GM12878 (cell line): ENCODE measurements at regions not wholly inside any gene's neighbourhood (a gene's known extent, or its start where the extent isn't known, plus 50 kb on each side); places are given as distances from the start of the nearest gene placed in this dataset.

Experiments
- CTCF ChIP-seq, 3 experiments: IDR thresholded peaks in 2 of 3; conservative IDR thresholded peaks in 1 of 3; 2 replicates each; pipeline ENCODE4 v1.5.1; 2011; ENCODE audit warnings: low read depth in 3 of 3, low read length in 3 of 3, mild to moderate bottlenecking in 3 of 3, control low read depth in 2 of 3, moderate library complexity in 2 of 3, inconsistent platforms in 1 of 3, mixed read lengths in 1 of 3; ENCODE audit not compliant: control insufficient read depth in 2 of 3, insufficient read depth in 1 of 3; ENCODE audit errors: extremely low read depth in 1 of 3
- FOS ChIP-seq: IDR thresholded peaks from 3 replicates; pipeline ENCODE4 v1.6.1; 2011; ENCODE audit warnings: borderline replicate concordance; ENCODE audit not compliant: insufficient read length; ENCODE audit errors: extremely low read depth
- NFXL1 ChIP-seq: fragments of 450-650 bp; IDR thresholded peaks from 2 replicates; pipeline ENCODE4 v1.6.1; 2017; ENCODE audit warnings: antibody characterized with exemption, mild to moderate bottlenecking, borderline replicate concordance
- REST ChIP-seq: IDR thresholded peaks from 2 replicates; pipeline ENCODE4 v1.6.1; 2012; ENCODE audit warnings: mild to moderate bottlenecking, low read depth, low read length
- SMC3 ChIP-seq: IDR thresholded peaks from 2 replicates; pipeline ENCODE4 v1.6.1; 2011; ENCODE audit warnings: low read length, improper control_type of control experiment, borderline replicate concordance
- SUPT20H ChIP-seq: IDR thresholded peaks from 2 replicates; pipeline ENCODE4 v1.6.1; 2011; ENCODE audit warnings: low read depth, mild to moderate bottlenecking, low read length, moderate library complexity, borderline replicate concordance; ENCODE audit not compliant: control insufficient read depth
- ZBED1 ChIP-seq: IDR thresholded peaks from 2 replicates; pipeline ENCODE4 v1.6.1; 2016; ENCODE audit warnings: borderline replicate concordance
- ZNF24 ChIP-seq: fragments of 450-650 bp; IDR thresholded peaks from 2 replicates; pipeline ENCODE4 v1.6.1; 2017; ENCODE audit warnings: antibody characterized with exemption, mild to moderate bottlenecking

- TF ChIP-seq ZBED1 (no peak), ZNF24 (no peak), SMC3 (no peak), CTCF (IDR thresholded peaks at IDR 0.05 in 2 of 3, conservative IDR thresholded peaks at IDR 0.05 in 1 of 3; ENCODE audit: control insufficient read depth in 2 of 3, extremely low read depth in 1 of 3, insufficient read depth in 1 of 3, low read depth in 3 of 3, low read length in 3 of 3) (no peak), REST (no peak), NFXL1 (no peak), SUPT20H (no peak), FOS (no peak)
Observed at GRCh38 chr1:38242506-38242905, 195.9 kb upstream of the POU3F1 start.
